Activated effector memory CD4-positive, alpha-beta T cell treated with anti-CD3 and anti-CD28 coated beads, Interleukin-2, amount 50 U/mL, for 16 hours (primary cell): ENCODE measurements at regions not wholly inside any gene's neighbourhood (a gene's known extent, or its start where the extent isn't known, plus 50 kb on each side); places are given as distances from the start of the nearest gene placed in this dataset.

Source experiments
- DNase-seq: peaks from one replicate; pipeline ENCODE4 v3.0.0-alpha.2; 2020

GRCh38 chr1:218584418-218585155 lies 239.5 kb downstream of the TGFB2 start:
- no peak for DNase-seq

DNA sequence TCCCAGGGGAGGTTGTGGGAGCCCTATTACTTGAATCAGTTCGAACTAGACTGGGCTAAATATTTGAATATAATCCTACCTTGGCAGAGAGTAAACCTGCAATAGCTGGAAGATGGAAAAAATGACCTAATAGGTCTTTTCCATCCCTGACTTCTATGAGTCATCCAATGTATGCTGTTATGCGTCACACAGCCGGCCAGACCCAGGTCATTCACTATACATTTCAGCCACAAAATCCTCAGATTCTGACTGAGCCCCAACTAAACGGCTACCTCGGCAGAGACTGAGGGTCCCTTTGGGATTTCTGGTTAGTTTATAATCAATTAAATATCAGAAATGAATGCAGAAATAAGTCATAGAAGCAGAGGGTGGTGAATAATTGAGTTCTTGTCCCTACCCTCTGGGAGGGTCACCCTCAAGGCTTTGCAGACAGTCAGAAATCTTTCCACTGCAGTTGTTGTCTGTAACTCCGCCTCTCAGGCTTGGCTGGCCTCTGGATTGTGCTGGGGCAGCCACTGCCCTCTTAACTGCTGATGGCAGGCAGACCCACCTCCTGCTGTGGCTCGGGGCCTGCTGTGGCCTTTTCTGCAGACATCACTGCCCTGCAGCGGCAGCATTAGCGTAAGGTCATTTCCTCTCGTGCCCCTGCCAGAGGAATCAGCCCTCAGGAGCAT lies 240.5 kb downstream of the TGFB2 start:
- no peak for DNase-seq

- DNase-seq = no peak
These were observed 242.8 kb downstream of the TGFB2 start for GRCh38 chr1:218587900-218588299.

- DNase-seq = no peak
These were observed 243.5 kb downstream of the TGFB2 start for GRCh38 chr1:218588540-218589172.

DNA sequence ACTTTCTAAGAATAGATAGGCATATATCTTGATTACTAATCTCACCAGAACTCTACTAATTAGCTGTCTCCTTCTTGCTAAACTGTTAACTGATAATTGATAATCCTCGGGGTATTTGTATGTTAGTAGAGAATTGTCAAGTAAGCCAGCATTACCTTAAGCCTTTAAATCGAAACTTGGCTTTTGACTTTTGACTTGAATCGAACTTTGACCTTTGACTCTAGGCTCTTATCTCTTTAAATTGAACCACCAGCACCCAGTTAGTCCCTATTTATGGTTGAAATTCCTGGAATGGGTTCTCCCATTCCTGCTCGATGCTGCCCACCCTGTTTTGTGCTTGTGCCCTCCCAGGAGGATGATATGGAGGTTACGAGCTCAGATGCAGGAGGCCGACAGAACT lies 244.4 kb downstream of the TGFB2 start:
- no peak for DNase-seq

DNA sequence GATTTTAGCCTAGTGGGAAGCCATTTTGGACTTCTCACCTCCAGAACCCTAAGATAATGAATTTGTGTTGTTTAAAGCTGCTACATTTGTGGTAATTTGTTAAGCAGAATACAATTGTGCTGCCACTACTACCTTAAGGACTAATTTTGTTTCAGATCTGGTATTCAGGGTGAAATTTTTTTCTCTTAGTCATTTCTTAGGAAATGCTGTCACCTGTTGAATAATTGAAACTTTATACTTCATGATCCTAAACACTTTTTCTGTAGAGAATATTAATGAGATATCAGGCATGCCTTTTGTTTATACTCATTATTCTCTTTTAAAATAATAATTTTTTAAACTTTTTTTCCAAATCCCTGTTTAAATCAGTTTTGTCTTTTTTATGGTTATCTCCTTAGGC lies 246.8 kb downstream of the TGFB2 start:
- no peak for DNase-seq

DNA sequence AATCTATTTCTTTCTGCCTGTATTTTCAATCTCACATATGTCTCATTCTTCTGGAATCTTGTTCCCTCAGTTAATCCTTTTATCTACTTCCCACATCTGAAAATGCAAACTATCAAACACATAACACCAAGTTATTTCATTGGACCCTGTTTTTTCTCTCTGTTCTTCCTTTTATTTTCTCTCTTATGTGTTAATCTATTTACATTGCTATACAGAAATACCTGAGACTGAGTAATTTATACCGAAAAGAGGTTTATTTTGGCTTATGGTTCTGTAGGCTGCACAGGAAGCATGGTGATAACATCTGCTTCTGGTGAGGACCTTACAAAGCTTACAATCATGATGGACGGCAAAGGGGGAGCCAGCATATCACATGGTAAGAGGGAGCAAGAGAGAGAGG lies 247.6 kb downstream of the TGFB2 start:
- DNase-seq = no peak

GRCh38 chr1:218600968-218601367 lies 255.8 kb downstream of the TGFB2 start:
- DNase-seq = no peak

DNA sequence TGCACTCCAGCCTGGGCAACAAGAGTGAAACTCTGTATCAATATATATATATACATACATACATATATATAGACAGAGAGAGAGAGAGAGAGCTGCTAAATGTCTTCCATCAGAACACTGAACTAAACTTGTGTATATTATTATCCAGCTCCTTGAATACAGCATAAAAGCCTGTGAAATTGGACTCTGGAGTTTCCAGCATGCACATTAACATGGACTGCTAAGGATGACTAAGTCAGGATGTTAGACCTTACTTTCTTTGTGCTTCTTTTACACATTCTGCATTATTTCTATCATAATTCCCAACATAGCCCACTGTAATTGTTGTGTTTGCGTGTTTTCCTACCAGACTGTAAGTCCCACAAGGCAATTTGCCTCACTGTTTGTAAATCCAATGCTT lies 259.1 kb downstream of the TGFB2 start:
- DNase-seq = no peak

DNA sequence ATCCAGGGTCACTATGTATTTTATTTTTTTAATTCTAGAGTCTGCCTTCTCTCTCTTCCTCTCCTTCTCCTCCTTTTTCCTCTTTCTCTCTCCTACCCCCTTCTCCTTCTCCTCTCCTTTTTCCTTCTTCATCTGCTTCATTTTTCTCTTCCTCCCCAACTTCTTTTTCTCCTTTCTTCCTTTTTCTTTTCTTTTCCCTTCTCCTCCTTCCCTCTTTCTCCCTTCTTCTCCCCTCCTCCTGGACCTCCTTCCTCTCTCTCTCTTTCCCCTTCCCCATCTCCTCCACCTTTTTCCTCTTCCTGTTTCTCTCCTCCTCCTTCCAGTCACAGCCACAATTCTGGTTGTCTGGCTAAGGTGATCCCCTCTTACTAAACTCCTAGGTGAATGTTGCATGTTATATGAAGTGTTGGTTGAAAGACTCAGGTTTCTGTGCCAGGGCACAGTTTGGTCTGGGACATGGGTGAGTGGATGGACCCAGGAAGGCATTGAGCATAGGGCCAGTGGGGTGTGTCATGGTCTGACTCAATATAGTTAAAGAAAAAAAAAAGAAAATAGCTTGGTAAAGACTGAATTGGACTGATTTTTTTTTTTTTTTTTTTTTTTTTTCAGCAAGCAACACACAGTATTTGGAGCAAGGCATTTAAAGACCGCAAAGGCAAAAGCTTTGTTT lies 266.9 kb downstream of the TGFB2 start:
- no peak for DNase-seq

- DNase-seq = no peak
These were observed 268.0 kb downstream of the TGFB2 start for GRCh38 chr1:218613105-218613504.

DNA sequence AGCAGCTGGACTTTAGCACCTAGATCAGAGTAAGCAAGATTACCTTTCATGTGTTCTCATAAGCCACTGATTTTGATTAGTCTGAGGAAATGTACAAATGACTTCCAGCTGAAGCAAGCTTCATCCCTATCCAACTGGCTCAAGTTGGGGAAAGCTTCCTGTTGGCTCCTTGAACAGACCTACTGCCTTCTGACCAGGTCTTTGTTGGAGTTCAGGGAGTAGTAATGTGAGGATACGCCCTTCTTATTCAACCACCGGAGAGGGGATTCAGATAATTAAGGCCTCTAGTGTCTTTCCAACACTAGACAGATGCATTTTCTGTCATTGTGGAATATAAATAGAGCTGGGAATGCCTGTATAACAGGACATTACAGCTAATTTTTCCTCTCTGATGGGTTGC lies 268.9 kb downstream of the TGFB2 start:
- DNase-seq = no peak

- no peak for DNase-seq
These were observed 271.5 kb downstream of the TGFB2 start for GRCh38 chr1:218616681-218617080.

DNA sequence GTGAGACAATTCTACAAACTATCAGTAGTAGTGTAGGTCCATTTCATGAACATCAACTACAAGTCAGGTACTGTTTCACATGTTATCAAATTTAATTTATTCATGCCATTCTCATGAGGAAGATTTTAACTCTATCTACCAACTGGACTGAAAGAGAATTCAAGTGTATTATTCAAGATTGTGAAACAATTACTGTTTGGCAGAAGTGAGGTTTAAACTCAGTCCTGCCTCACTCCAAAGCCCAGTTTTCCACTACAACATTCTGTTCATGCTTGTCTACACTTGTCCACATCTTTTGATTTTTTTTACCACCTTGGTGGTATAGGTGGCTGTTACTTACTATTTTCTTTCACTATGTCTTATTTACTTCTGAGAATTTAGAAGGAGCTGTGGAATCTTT lies 272.9 kb downstream of the TGFB2 start:
- no peak for DNase-seq

GRCh38 chr1:218620956-218621355 lies 275.8 kb downstream of the TGFB2 start:
- DNase-seq = no peak

DNA sequence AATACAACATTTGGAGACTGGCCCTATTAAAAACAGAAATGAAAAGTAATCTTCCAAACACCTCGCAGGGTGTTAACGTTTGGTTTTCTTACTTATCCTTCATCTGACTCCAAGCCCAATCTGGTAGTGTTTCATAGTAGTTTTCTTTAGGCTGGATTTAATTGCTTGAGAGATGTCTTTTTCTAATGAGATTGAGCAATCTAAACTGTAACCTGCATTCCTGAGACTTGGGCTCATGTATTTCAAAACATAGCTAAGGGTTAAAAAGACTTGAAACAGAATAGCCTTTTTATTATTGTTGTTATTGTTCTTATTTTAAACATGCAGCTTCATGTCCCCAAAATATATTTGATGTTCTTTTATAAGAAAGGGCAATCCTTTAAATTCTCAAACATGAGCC lies 278.9 kb downstream of the TGFB2 start:
- DNase-seq = no peak

GRCh38 chr1:218625393-218625792 lies 280.3 kb downstream of the TGFB2 start:
- DNase-seq = no peak

DNA sequence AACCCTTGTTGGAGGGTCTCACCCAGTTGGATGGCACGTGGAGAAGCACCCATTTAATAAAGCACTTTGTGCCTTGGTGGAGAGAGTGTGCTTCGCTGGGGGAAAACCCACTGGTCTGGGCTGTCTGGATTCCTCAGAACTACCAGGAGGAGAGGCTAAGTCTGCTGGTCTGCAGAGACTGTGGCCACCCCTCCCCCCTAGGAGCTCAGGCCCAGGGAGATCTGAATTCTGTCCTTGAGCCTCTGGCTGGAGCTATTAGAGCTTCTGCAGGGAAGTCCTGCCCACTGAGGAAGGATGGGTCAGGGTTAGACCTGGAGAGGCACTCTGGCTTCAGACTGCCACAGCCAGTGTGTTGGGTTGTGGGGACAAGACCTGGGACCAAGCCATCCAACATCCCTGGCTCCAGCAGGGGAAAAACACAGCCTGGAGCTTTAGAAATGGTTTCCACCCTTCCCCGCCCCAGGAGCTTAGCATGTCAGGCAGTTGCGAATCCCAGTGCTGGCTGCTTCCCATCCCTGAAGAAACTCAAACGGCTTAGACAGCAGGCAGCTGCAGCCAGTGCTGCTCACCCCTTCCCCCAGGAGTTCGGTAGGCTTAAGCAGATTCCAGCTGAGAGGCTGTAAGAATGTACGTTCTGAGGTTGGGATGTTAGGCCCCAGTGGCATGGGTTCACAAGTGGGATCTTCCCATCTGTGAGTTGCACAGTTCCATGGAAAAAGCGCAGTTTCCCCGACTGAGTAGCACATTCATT lies 288.3 kb downstream of the TGFB2 start:
- no peak for DNase-seq

DNA sequence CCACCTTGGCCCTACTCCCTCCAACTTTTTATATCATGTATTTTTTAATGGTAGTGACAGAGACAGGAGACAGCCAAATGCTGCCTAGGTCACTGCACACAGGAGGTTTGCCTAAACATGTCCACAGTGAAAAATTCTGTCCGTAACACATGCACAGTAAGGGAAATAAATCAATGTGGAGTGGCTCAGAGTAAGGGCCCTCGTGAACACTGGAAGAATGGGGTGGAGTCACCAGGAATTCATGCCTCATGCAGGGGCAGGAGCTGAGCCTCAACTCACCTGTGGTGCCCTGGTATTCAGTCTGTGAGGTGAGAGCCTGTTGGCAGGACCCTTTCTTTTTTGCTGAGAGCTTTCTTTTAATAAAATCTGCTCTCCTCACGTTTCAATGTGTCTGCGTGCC lies 289.1 kb downstream of the TGFB2 start:
- no peak for DNase-seq

GRCh38 chr1:218636548-218636947 lies 291.4 kb downstream of the TGFB2 start:
- DNase-seq = no peak

GRCh38 chr1:218640173-218640572 lies 295.0 kb downstream of the TGFB2 start:
- DNase-seq = no peak

- no peak for DNase-seq
These were observed 297.2 kb downstream of the TGFB2 start for GRCh38 chr1:218642033-218642948.
